Suprapubic skin (tissue), 4 donors: ENCODE measurements at regions not wholly inside any gene's neighbourhood (a gene's known extent, or its start where the extent isn't known, plus 50 kb on each side); places are given as distances from the start of the nearest gene placed in this dataset.

Experiments
- DNase-seq, 2 donors: peaks; one replicate each; pipeline ENCODE4 v3.0.0-alpha.2; 2019; ENCODE audit warnings: low spot score in 2 of 2
- H3K27ac ChIP-seq: fragments of 200-600 bp; sonication (generic); one replicate; pipeline ENCODE4 v1.5.1; 2019
- H3K27me3 ChIP-seq: fragments of 200-600 bp; sonication (generic); one replicate; pipeline ENCODE4 v1.5.1; 2019
- H3K36me3 ChIP-seq: fragments of 200-600 bp; sonication (generic); one replicate; pipeline ENCODE4 v1.5.1; 2019
- H3K4me1 ChIP-seq: fragments of 200-600 bp; sonication (generic); one replicate; pipeline ENCODE4 v1.5.1; 2019
- H3K4me3 ChIP-seq: fragments of 200-600 bp; sonication (generic); one replicate; pipeline ENCODE4 v1.5.1; 2019; ENCODE audit warnings: mild to moderate bottlenecking
- H3K9me3 ChIP-seq: fragments of 200-600 bp; sonication (generic); one replicate; pipeline ENCODE4 v1.5.1; 2019
- CTCF ChIP-seq, 2 donors: fragments of 200-600 bp in 1 of 2; fragments of 450-650 bp in 1 of 2; sonication (generic) in 1 of 2; IDR thresholded peaks; one replicate each; pipeline ENCODE4 v1.5.1; 2016 to 2019; ENCODE audit warnings: antibody characterized with exemption in 2 of 2, mild to moderate bottlenecking in 1 of 2, moderate library complexity in 1 of 2
- EP300 ChIP-seq: sonication (generic); formaldehyde crosslinking; IDR thresholded peaks from one replicate; pipeline ENCODE4 v1.6.1; 2017; ENCODE audit warnings: antibody characterized with exemption
- POLR2A ChIP-seq, 2 donors: fragments of 450-650 bp; IDR thresholded peaks; one replicate each; pipeline ENCODE4 v1.6.1; 2017; ENCODE audit warnings: antibody characterized with exemption in 2 of 2, mild to moderate bottlenecking in 2 of 2, moderate library complexity in 2 of 2
- POLR2AphosphoS5 ChIP-seq, 3 donors: sonication (generic); formaldehyde crosslinking; IDR thresholded peaks; one replicate each; pipeline ENCODE4 v1.6.1; 2017; ENCODE audit warnings: antibody characterized with exemption in 3 of 3
- WGBS: methylation state at CpG from one replicate; pipeline ENCODE4 v1.1.5; 2018; 5-methylcytosine and 5-hydroxymethylcytosine counted together

GRCh38 chr14:40072175-40072574 is 639.9 kb upstream of the FBXO33 start:
- DNase-seq = no peak
- no peak for TF ChIP-seq POLR2AphosphoS5 (IDR thresholded peaks at IDR 0.05)
- TF ChIP-seq EP300 = no peak
- TF ChIP-seq CTCF (IDR thresholded peaks at IDR 0.05) = no peak
- no peak for TF ChIP-seq POLR2A (IDR thresholded peaks at IDR 0.05)
- Histone ChIP-seq H3K9me3 (peaks cover 6% of the 10 kb centered on the region), H3K27me3 (no peaks in the 10 kb centered on the region), H3K4me1 (no peaks in the 10 kb centered on the region), H3K36me3 (no peaks in the 10 kb centered on the region), H3K4me3 (no peak overlapping the region), H3K27ac (no peak overlapping the region)
- WGBS = 93% methylated on average over 1 of the region's 1 CpG

GRCh38 chr14:40058901-40059897 is 627.0 kb upstream of the FBXO33 start:
- no peaks in the 10 kb centered on the region for H3K9me3 ChIP-seq
- no peaks in the 10 kb centered on the region for H3K4me1 ChIP-seq
- 58% methylated on average over 8 of the region's 8 CpGs for WGBS
- H3K4me3 ChIP-seq = no peak overlapping the region
- no peak for TF ChIP-seq CTCF (IDR thresholded peaks at IDR 0.05)
- TF ChIP-seq POLR2AphosphoS5 (IDR thresholded peaks at IDR 0.05) = no peak
- no peak for TF ChIP-seq EP300
- TF ChIP-seq POLR2A (IDR thresholded peaks at IDR 0.05) = no peak
- DNase-seq = no peak
- H3K36me3 ChIP-seq = no peaks in the 10 kb centered on the region
- no peak overlapping the region for H3K27ac ChIP-seq
- no peaks in the 10 kb centered on the region for H3K27me3 ChIP-seq

- TF ChIP-seq POLR2AphosphoS5 (IDR thresholded peaks at IDR 0.05) = no peak
- no peak for TF ChIP-seq POLR2A (IDR thresholded peaks at IDR 0.05)
- no peak for TF ChIP-seq CTCF (IDR thresholded peaks at IDR 0.05)
- TF ChIP-seq EP300 = no peak
- 33% methylated on average over 2 of the region's 2 CpGs for WGBS
Measured at GRCh38 chr14:40053416-40053815, 621.2 kb upstream of the FBXO33 start.

GRCh38 chr14:40028991-40029390 is 596.8 kb upstream of the FBXO33 start:
- H3K4me3 ChIP-seq = no peak overlapping the region
- 66% methylated on average over 3 of the region's 3 CpGs for WGBS
- H3K27me3 ChIP-seq = no peaks in the 10 kb centered on the region
- no peak overlapping the region for H3K27ac ChIP-seq
- H3K4me1 ChIP-seq = no peaks in the 10 kb centered on the region
- no peaks in the 10 kb centered on the region for H3K36me3 ChIP-seq
- no peaks in the 10 kb centered on the region for H3K9me3 ChIP-seq
- DNase-seq = no peak
- TF ChIP-seq POLR2A (IDR thresholded peaks at IDR 0.05) = no peak
- TF ChIP-seq POLR2AphosphoS5 (IDR thresholded peaks at IDR 0.05) = no peak
- TF ChIP-seq EP300 = no peak
- TF ChIP-seq CTCF (IDR thresholded peaks at IDR 0.05) = no peak

More at GRCh38 chr14:40053416-40053815, 621.2 kb upstream of the FBXO33 start:
- Histone ChIP-seq H3K36me3 (no peaks in the 10 kb centered on the region), H3K27me3 (no peaks in the 10 kb centered on the region), H3K27ac (no peak overlapping the region), H3K4me1 (no peaks in the 10 kb centered on the region), H3K4me3 (no peak overlapping the region), H3K9me3 (no peaks in the 10 kb centered on the region)
- DNase-seq = no peak

- TF ChIP-seq EP300 (no peak), CTCF (IDR thresholded peaks at IDR 0.05) (no peak), POLR2AphosphoS5 (IDR thresholded peaks at IDR 0.05) (no peak), POLR2A (IDR thresholded peaks at IDR 0.05) (no peak)
- no peak overlapping the region for H3K27ac ChIP-seq
- DNase-seq = no peak
- no peaks in the 10 kb centered on the region for H3K4me1 ChIP-seq
- WGBS = 82% methylated on average over 2 of the region's 2 CpGs
- H3K4me3 ChIP-seq = no peak overlapping the region
- H3K27me3 ChIP-seq = no peaks in the 10 kb centered on the region
- H3K9me3 ChIP-seq = no peaks in the 10 kb centered on the region
- no peaks in the 10 kb centered on the region for H3K36me3 ChIP-seq
Measured at GRCh38 chr14:40025101-40025500, 592.9 kb upstream of the FBXO33 start.
